ENCODE measurements at regions not wholly inside any gene's neighbourhood (a gene's known extent, or its start where the extent isn't known, plus 50 kb on each side); places are given as distances from the start of the nearest gene placed in this dataset.

DNA sequence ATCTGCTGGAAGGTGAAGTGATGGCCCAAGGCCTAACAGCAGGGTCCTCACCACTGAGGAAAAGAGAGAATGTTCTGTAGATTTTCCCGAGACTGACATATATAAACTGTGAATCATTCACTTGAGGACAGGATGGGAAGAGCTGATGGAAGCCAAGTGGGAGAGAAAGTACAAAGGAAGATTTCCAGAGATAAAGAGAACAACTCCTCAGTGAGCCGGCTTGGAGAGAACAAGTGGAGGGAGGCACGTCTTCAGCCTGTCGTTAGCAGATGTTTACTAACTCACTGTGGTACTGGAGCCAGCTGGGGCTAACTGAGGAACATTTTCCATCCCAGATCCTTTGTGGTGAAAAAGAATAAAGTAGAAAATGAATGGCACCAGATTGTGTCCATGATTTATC lies 552.9 kb upstream of the TNP1 start:
- RAD21 ChIA-PET (ENCODE audit: unreplicated experiment): no interaction called here
- H3K36me3 ChIP-seq (ENCODE audit: control insufficient read depth in 2 of 2, insufficient read depth in 2 of 2, low read length in 1 of 2): no peaks in the 10 kb centered on the region
- ATAC-seq: no peak
- SMC1A ChIA-PET (ENCODE audit: uncharacterized antibody, unreplicated experiment): no interaction called here
- H2AFZ ChIP-seq (ENCODE audit: control insufficient read depth, low read depth, low read length): no peak overlapping the region
- no peak overlapping the region for H3K4me2 ChIP-seq (ENCODE audit: control insufficient read depth, insufficient read depth)
- no peak overlapping the region for H3K4me3 ChIP-seq
- FAIRE-seq: no peak
- 52% methylated on average over 4 of the region's 4 CpGs for WGBS (ENCODE audit: insufficient coverage, insufficient replicate concordance, low lambda C conversion rate, missing lambda C conversion rate)
- no peak overlapping the region for H3K27ac ChIP-seq (ENCODE audit: control insufficient read depth, insufficient read depth)
- no peaks in the 10 kb centered on the region for H3K9me3 ChIP-seq (replicated peaks; ENCODE audit: control insufficient read depth, insufficient read depth, low read length)
- CTCF ChIA-PET: no interaction called here
- in situ Hi-C loops (cut with MboI): no loop called here
- H4K20me1 ChIP-seq (ENCODE audit: control insufficient read depth, insufficient read depth): no peaks in the 10 kb centered on the region
- H3K9ac ChIP-seq (ENCODE audit: control insufficient read depth, insufficient read depth, low read length): no peak overlapping the region
- H3K27me3 ChIP-seq (replicated peaks in 1 of 2; ENCODE audit: control insufficient read depth in 2 of 2, insufficient read depth in 2 of 2, low read length in 1 of 2): no peaks in the 10 kb centered on the region
- TF ChIP-seq CHD4 (IDR thresholded peaks at IDR 0.05) (no peak), RCOR1 (conservative IDR thresholded peaks at IDR 0.05; ENCODE audit: low read depth, low read length) (no peak), ESRRA (IDR thresholded peaks at IDR 0.05; ENCODE audit: low read length) (no peak), CEBPB (IDR thresholded peaks at IDR 0.05; ENCODE audit: borderline replicate concordance in 1 of 2, low read depth in 2 of 2, low read length in 2 of 2) (no peak), CBFB (IDR thresholded peaks at IDR 0.05; ENCODE audit: low read depth) (no peak), SIN3A (IDR thresholded peaks at IDR 0.05; ENCODE audit: low read depth, low read length) (no peak), POU2F2 (IDR thresholded peaks at IDR 0.05; ENCODE audit: borderline replicate concordance, low read depth, low read length) (no peak), NR2C1 (IDR thresholded peaks at IDR 0.05) (no peak)
- TF ChIP-seq, protein P1, sequence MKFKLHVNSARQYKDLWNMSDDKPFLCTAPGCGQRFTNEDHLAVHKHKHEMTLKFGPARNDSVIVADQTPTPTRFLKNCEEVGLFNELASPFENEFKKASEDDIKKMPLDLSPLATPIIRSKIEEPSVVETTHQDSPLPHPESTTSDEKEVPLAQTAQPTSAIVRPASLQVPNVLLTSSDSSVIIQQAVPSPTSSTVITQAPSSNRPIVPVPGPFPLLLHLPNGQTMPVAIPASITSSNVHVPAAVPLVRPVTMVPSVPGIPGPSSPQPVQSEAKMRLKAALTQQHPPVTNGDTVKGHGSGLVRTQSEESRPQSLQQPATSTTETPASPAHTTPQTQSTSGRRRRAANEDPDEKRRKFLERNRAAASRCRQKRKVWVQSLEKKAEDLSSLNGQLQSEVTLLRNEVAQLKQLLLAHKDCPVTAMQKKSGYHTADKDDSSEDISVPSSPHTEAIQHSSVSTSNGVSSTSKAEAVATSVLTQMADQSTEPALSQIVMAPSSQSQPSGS (IDR thresholded peaks at IDR 0.05; ENCODE audit: low read length): no peak
- TF ChIP-seq, protein P2, sequence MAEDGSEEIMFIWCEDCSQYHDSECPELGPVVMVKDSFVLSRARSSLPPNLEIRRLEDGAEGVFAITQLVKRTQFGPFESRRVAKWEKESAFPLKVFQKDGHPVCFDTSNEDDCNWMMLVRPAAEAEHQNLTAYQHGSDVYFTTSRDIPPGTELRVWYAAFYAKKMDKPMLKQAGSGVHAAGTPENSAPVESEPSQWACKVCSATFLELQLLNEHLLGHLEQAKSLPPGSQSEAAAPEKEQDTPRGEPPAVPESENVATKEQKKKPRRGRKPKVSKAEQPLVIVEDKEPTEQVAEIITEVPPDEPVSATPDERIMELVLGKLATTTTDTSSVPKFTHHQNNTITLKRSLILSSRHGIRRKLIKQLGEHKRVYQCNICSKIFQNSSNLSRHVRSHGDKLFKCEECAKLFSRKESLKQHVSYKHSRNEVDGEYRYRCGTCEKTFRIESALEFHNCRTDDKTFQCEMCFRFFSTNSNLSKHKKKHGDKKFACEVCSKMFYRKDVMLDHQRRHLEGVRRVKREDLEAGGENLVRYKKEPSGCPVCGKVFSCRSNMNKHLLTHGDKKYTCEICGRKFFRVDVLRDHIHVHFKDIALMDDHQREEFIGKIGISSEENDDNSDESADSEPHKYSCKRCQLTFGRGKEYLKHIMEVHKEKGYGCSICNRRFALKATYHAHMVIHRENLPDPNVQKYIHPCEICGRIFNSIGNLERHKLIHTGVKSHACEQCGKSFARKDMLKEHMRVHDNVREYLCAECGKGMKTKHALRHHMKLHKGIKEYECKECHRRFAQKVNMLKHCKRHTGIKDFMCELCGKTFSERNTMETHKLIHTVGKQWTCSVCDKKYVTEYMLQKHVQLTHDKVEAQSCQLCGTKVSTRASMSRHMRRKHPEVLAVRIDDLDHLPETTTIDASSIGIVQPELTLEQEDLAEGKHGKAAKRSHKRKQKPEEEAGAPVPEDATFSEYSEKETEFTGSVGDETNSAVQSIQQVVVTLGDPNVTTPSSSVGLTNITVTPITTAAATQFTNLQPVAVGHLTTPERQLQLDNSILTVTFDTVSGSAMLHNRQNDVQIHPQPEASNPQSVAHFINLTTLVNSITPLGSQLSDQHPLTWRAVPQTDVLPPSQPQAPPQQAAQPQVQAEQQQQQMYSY (CRISPR knock-in tag; IDR thresholded peaks at IDR 0.05): no peak
- no peaks in the 10 kb centered on the region for H3K79me2 ChIP-seq (ENCODE audit: control insufficient read depth, insufficient read depth, low read length)
- peaks cover 9% of the 10 kb centered on the region for H3K4me1 ChIP-seq (ENCODE audit: control insufficient read depth, insufficient read depth, low read length)
- DNase-seq (ENCODE audit: low read depth, low spot score): no peak
- POLR2A ChIA-PET: interaction anchor here (0.5 kb wide), 1 partner anchor 1319 kb away, joined by 3 read pairs; no protein-coding TSS in a partner anchor
- intact Hi-C loops (cut with micrococcal nuclease; ENCODE audit: unreplicated experiment): no loop called here
- BruUV-seq (replicated peaks): no TSS peak

Measured in GM12878 (cell line).